ENCODE measurements at regions not wholly inside any gene's neighbourhood (a gene's known extent, or its start where the extent isn't known, plus 50 kb on each side); places are given as distances from the start of the nearest gene placed in this dataset.

- no peak overlapping the region for H3K4me3 ChIP-seq (ENCODE audit: low read depth, low read length)
- DNase-seq (ENCODE audit: low read depth): no peak
- TF ChIP-seq, protein P1, sequence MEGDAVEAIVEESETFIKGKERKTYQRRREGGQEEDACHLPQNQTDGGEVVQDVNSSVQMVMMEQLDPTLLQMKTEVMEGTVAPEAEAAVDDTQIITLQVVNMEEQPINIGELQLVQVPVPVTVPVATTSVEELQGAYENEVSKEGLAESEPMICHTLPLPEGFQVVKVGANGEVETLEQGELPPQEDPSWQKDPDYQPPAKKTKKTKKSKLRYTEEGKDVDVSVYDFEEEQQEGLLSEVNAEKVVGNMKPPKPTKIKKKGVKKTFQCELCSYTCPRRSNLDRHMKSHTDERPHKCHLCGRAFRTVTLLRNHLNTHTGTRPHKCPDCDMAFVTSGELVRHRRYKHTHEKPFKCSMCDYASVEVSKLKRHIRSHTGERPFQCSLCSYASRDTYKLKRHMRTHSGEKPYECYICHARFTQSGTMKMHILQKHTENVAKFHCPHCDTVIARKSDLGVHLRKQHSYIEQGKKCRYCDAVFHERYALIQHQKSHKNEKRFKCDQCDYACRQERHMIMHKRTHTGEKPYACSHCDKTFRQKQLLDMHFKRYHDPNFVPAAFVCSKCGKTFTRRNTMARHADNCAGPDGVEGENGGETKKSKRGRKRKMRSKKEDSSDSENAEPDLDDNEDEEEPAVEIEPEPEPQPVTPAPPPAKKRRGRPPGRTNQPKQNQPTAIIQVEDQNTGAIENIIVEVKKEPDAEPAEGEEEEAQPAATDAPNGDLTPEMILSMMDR (conservative IDR thresholded peaks at IDR 0.05; ENCODE audit: low read depth, low read length): no peak
Measured at GRCh38 chr12:125530201-125530600, 465.0 kb downstream of the AACS start.

DNA sequence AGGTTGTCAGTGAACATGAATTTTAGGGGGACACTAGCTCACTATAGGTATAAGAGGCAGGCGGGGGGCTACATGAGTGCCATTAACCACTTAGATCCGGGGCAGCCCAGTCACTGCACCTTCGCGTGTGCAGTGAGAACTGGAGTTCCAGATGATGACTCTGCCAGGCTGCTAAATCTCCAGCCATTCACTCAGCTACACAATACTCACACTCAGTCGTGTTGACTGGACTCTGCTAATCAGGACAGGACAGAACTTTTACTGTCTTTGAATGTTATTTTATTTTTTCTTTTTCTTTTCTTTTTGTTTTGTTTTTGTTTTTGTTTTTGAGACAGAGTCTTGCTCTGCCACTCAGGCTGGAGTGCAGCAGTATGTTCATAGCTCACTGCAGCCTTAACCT lies 465.6 kb downstream of the AACS start:
- H3K4me3 ChIP-seq (ENCODE audit: low read depth, low read length): no peak overlapping the region
- TF ChIP-seq, protein P1 (conservative IDR thresholded peaks at IDR 0.05; ENCODE audit: low read depth, low read length): no peak
- no peak for DNase-seq (ENCODE audit: low read depth)

DNA sequence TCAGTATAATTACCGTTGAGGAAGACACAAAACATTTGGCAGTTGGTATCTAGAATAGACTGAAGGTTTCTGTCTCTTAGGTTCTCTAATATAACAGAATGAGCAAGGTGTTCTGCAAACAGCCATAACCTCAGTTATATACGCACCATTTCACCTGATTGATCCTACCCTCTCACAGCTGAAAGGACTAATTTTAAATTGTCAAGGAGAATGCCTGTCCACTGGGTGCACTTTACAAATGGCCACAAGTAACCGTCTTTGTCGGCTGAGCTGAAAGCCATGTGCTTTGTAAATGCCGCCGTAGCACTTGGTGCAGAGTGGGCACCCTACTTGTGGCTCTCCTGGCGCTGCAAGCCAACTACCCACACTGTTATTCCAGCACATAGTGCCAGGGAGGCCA lies 466.3 kb downstream of the AACS start:
- no peak overlapping the region for H3K4me3 ChIP-seq (ENCODE audit: low read depth, low read length)
- TF ChIP-seq, protein P1 (conservative IDR thresholded peaks at IDR 0.05; ENCODE audit: low read depth, low read length): no peak
- no peak for DNase-seq (ENCODE audit: low read depth)

- H3K4me3 ChIP-seq (ENCODE audit: low read depth, low read length): no peak overlapping the region
- no peak for DNase-seq (ENCODE audit: low read depth)
- TF ChIP-seq, protein P1 (conservative IDR thresholded peaks at IDR 0.05; ENCODE audit: low read depth, low read length): peak; percentile 76
Measured at GRCh38 chr12:125533434-125534029, 468.3 kb downstream of the AACS start.

- H3K4me3 ChIP-seq (ENCODE audit: low read depth, low read length): no peak overlapping the region
- TF ChIP-seq, protein P1 (conservative IDR thresholded peaks at IDR 0.05; ENCODE audit: low read depth, low read length): no peak
- DNase-seq (ENCODE audit: low read depth): no peak
Measured at GRCh38 chr12:125538401-125539199, 473.4 kb downstream of the AACS start.

GRCh38 chr12:125540580-125541204 lies 475.5 kb downstream of the AACS start:
- no peak overlapping the region for H3K4me3 ChIP-seq (ENCODE audit: low read depth, low read length)
- DNase-seq (ENCODE audit: low read depth): no peak
- TF ChIP-seq, protein P1 (conservative IDR thresholded peaks at IDR 0.05; ENCODE audit: low read depth, low read length): no peak
